Body of pancreas (tissue), 4 donors: ENCODE measurements at regions not wholly inside any gene's neighbourhood (a gene's known extent, or its start where the extent isn't known, plus 50 kb on each side); places are given as distances from the start of the nearest gene placed in this dataset.

ENCODE experiments used
- ATAC-seq: fragments of 150-250 bp; one replicate; pipeline ENCODE4 v1.9.1; 2016
- DNase-seq, 4 donors: peaks; one replicate each; pipeline ENCODE4 v3.0.0-alpha.2; 2019
- H3K27ac ChIP-seq, 4 donors: fragments of 200-600 bp; sonication (generic); 1 replicate in 3 of 4; 2 replicates in 1 of 4; pipeline versions ENCODE4 v1.5.1 to v1.6.1; 2016 to 2019; ENCODE audit warnings: mild to moderate bottlenecking in 1 of 4, mixed read lengths in 1 of 4, moderate library complexity in 1 of 4
- H3K27me3 ChIP-seq, 2 donors: fragments of 200-600 bp; sonication (generic); one replicate each; pipeline ENCODE4 v1.6.0; 2016; ENCODE audit warnings: mild to moderate bottlenecking in 1 of 2
- H3K36me3 ChIP-seq, 2 donors: fragments of 200-600 bp; sonication (generic); replicated peaks in 1 of 2; 2 replicates each; pipeline ENCODE4 v1.5.1; 2016; ENCODE audit warnings: low read depth in 2 of 2; ENCODE audit not compliant: insufficient read depth in 1 of 2
- H3K4me1 ChIP-seq: fragments of 200-600 bp; sonication (generic); one replicate; pipeline ENCODE4 v1.6.0; 2016
- H3K4me3 ChIP-seq, 2 donors: fragments of 200-600 bp; sonication (generic); 1 replicate in 1 of 2; 2 replicates in 1 of 2; pipeline ENCODE4 v1.5.1; 2016 to 2019
- H3K9me3 ChIP-seq, 3 donors: fragments of 200-600 bp; sonication (generic); 1 replicate in 2 of 3; 2 replicates in 1 of 3; pipeline ENCODE4 v1.5.1; 2016
- POLR2A ChIP-seq, 3 donors: fragments of 450-650 bp; IDR thresholded peaks; one replicate each; pipeline ENCODE4 v1.6.1; 2016; ENCODE audit warnings: antibody characterized with exemption in 3 of 3, mild to moderate bottlenecking in 2 of 3
- WGBS, 2 donors: methylation state at CpG; one replicate each; pipeline ENCODE4 v1.1.5; 2017; 5-methylcytosine and 5-hydroxymethylcytosine counted together
- intact Hi-C: fragments of 100-400 bp; cut with DNase I; formaldehyde crosslinking; loops from one replicate; pipeline ENCODE4 v1.15.1; 2023
- TF ChIP-seq, protein P1 (sequence below), 7 experiments: fragments of 450-650 bp in 4 of 7; fragments of 200-600 bp in 3 of 7; sonication (generic) in 3 of 7; IDR thresholded peaks; one replicate each; pipeline ENCODE4 v1.5.1; 2016 to 2019; ENCODE audit warnings: antibody characterized with exemption in 7 of 7

DNA sequence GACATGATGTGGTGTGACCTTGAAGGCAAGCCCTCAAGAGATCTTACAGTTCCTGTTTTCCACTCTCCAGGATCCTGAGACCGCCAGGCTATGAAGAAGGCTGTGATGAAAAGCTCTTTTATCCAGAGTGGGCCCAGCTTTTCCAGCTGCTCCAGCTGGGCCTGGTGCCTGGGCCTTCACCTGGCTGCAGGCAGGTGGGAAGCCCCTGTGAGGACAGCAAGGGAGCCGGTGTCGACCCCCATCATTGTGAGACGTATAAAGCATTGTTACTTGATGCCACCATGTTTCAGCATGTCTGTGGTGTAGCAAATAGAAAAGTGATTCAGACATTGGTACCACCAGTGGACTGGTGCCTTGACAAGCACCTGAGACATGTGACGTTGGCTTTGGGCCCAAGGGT is 190.2 kb downstream of the KIF26A start:
- ATAC-seq (no peak), DNase-seq (no peak)
- WGBS, 2 donors: 53 to 80% methylated on average over 5 of the region's 5 CpGs

DNA sequence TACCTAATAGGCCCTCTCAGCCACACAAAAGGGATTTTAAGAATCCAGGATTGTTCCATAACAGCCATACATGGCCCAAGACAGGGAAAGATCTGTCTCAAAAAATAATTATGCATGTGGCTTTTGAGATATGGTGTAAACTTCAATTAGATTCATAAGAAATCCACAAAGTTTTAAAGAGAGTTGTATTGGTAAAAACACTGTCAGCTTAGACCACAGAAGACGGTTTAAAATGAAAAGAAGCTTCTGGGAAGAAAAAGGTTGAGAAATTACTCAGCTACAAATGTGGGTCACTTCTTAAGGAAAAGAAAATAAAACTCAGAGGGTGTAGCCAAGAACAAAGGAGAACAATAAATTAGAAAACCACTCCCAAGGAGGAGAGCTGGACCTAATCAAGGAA is 191.4 kb downstream of the KIF26A start:
- Histone ChIP-seq H3K9me3 (peaks cover 0 to 7% (median 0%) of the 10 kb centered on the region in 3 donors), H3K36me3 (no peaks in the 10 kb centered on the region), H3K4me1 (no peaks in the 10 kb centered on the region), H3K4me3 (no peak overlapping the region), H3K27me3 (no peaks in the 10 kb centered on the region), H3K27ac (no peak overlapping the region)
- WGBS, 2 donors: 58 to 77% methylated on average over 1 of the region's 1 CpG
- no peak for ATAC-seq
- intact Hi-C loops: no loop called here
- TF ChIP-seq, protein P1, sequence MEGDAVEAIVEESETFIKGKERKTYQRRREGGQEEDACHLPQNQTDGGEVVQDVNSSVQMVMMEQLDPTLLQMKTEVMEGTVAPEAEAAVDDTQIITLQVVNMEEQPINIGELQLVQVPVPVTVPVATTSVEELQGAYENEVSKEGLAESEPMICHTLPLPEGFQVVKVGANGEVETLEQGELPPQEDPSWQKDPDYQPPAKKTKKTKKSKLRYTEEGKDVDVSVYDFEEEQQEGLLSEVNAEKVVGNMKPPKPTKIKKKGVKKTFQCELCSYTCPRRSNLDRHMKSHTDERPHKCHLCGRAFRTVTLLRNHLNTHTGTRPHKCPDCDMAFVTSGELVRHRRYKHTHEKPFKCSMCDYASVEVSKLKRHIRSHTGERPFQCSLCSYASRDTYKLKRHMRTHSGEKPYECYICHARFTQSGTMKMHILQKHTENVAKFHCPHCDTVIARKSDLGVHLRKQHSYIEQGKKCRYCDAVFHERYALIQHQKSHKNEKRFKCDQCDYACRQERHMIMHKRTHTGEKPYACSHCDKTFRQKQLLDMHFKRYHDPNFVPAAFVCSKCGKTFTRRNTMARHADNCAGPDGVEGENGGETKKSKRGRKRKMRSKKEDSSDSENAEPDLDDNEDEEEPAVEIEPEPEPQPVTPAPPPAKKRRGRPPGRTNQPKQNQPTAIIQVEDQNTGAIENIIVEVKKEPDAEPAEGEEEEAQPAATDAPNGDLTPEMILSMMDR (IDR thresholded peaks at IDR 0.05): no peak
- no peak for DNase-seq

More for the DNA sequence above, 190.2 kb downstream of the KIF26A start:
- Histone ChIP-seq H3K36me3 (no peaks in the 10 kb centered on the region), H3K4me3 (no peak overlapping the region), H3K27ac (no peak overlapping the region), H3K27me3 (no peaks in the 10 kb centered on the region), H3K4me1 (no peaks in the 10 kb centered on the region), H3K9me3 (peaks cover 0 to 7% (median 0%) of the 10 kb centered on the region in 3 donors)
- TF ChIP-seq, protein P1 (IDR thresholded peaks at IDR 0.05): no peak
- TF ChIP-seq POLR2A (IDR thresholded peaks at IDR 0.05): no peak
- intact Hi-C loops: no loop called here

DNA sequence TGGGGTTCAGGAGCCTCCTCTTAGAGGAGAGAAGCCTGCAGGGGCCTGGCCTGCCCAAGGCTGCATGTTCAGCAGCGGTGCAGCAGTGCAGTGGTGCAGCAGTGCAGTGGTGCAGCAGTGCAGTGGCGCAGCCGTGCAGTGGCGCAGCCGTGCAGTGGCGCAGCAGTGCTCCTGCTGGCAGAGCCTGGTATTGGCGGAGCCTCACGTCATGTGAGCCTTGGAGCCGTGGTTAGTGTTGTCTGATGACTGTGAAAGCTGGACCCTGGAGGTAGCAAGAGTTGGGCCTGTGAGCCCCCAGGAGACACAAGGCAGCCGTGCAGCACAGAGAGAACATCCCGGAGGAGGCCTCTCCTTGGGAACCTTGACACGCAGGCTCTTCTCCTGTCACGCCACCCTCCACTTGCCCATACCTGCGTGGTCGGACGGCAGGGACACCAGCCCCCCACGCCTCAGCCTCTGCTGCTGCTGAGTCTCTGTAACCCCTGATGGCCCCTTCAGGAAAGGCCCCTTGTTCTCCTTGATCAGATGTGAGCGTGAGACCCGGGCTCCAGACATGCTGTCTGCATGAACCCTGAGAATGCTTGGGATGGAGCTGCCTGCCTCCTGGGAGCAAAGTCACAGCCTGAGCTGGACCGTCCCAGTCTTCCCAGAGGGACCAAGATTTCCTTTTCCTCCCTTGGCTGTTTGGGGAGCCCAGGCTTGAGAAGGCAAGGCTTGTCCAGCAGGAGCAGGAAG is 193.7 kb downstream of the KIF26A start:
- intact Hi-C loops: no loop called here
- Histone ChIP-seq H3K4me3 (no peak overlapping the region), H3K36me3 (no peaks in the 10 kb centered on the region), H3K27ac (no peak overlapping the region), H3K27me3 (no peaks in the 10 kb centered on the region), H3K9me3 (peaks cover 0 to 7% (median 0%) of the 10 kb centered on the region in 3 donors), H3K4me1 (no peaks in the 10 kb centered on the region)
- TF ChIP-seq, protein P1 (IDR thresholded peaks at IDR 0.05): no peak
- TF ChIP-seq POLR2A (IDR thresholded peaks at IDR 0.05): no peak
- WGBS, 2 donors: 76 to 86% methylated on average over 13 to 19 of the region's 20 CpGs
- ATAC-seq (no peak), DNase-seq (no peak)

DNA sequence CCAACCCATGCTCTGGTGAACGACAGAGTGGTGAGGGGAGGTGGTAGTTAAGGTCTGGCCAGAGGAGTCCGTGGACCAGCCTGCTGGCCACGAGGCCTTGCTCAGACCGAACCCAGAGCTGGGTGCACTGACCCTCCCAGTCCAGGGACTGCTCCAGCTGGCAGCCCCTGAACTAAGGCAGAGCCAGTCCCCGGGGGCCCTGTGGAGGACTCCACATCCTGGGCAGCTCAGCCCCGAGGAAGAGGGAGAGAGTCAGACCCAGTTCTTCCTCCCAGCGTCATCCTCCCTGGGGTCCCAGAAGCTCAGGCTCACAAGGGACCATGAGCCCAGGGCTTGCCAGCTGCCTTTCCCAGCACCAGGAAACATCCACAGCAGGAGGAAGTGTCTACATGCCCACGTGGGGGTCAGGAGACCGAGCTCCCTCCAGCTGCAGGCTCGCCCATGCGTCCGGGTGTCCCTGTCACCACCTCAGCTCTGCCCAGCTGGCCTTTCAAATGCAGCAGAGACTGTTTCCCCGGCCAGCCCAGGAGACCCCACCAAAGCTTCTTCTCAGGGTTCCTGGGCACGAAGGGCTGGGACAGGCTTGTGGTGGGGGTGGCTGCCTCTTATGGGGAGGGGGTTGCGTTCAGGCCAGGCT is 194.4 kb downstream of the KIF26A start:
- intact Hi-C loops: no loop called here
- no peaks in the 10 kb centered on the region for H3K36me3 ChIP-seq
- no peak overlapping the region for H3K27ac ChIP-seq
- H3K4me3 ChIP-seq: no peak overlapping the region
- DNase-seq (no peak), ATAC-seq (no peak)
- peaks cover 0 to 7% (median 0%) of the 10 kb centered on the region in 3 donors for H3K9me3 ChIP-seq
- H3K4me1 ChIP-seq: no peaks in the 10 kb centered on the region
- WGBS, 2 donors: 60% methylated on average over 1 to 15 of the region's 15 CpGs
- no peak for TF ChIP-seq POLR2A (IDR thresholded peaks at IDR 0.05)
- TF ChIP-seq, protein P1 (IDR thresholded peaks at IDR 0.05): no peak
- no peaks in the 10 kb centered on the region for H3K27me3 ChIP-seq
